NCI-H82 treated with DMSO at 0.1 percent for 48 hours (cell line): ENCODE measurements at regions not wholly inside any gene's neighbourhood (a gene's known extent, or its start where the extent isn't known, plus 50 kb on each side); places are given as distances from the start of the nearest gene placed in this dataset.
"Not testable (repeated sequence)": the region's sequence is repeated elsewhere in the genome, so short reads cannot be mapped to it uniquely, and the experiment has no call there.

Experiments used
- DNase-seq: peaks from one replicate; lab custom pipeline; 2025; ENCODE audit not compliant: unreplicated experiment; lab: John Stamatoyannopoulos, UW

- DNase-seq: not testable (repeated sequence)
These were observed 57.3 kb upstream of the HS3ST3A1 start for GRCh38 chr17:13659051-13659450.

GRCh38 chr17:13665872-13666635 lies 64.3 kb upstream of the HS3ST3A1 start:
- no peak for DNase-seq

- no peak for DNase-seq
These were observed 69.6 kb upstream of the HS3ST3A1 start for GRCh38 chr17:13671341-13671740.

- no peak for DNase-seq
These were observed 70.0 kb upstream of the HS3ST3A1 start for GRCh38 chr17:13671771-13672170.

GRCh38 chr17:13678361-13678760 lies 76.6 kb upstream of the HS3ST3A1 start:
- DNase-seq: no peak

- no peak for DNase-seq
These were observed 77.1 kb upstream of the HS3ST3A1 start for GRCh38 chr17:13678841-13679240.

- DNase-seq: no peak
These were observed 87.0 kb upstream of the HS3ST3A1 start for GRCh38 chr17:13688716-13689115.

- DNase-seq: no peak
These were observed 89.1 kb upstream of the HS3ST3A1 start for GRCh38 chr17:13690806-13691205.

- no peak for DNase-seq
These were observed 93.2 kb upstream of the HS3ST3A1 start for GRCh38 chr17:13694934-13695333.

GRCh38 chr17:13698832-13699231 lies 97.1 kb upstream of the HS3ST3A1 start:
- DNase-seq: no peak

- DNase-seq: no peak
These were observed 97.5 kb upstream of the HS3ST3A1 start for GRCh38 chr17:13699261-13699660.

GRCh38 chr17:13702266-13702665 lies 100.5 kb upstream of the HS3ST3A1 start:
- no peak for DNase-seq

GRCh38 chr17:13704333-13704732 lies 102.6 kb upstream of the HS3ST3A1 start:
- DNase-seq: no peak

GRCh38 chr17:13705221-13705620 lies 103.5 kb upstream of the HS3ST3A1 start:
- no peak for DNase-seq

GRCh38 chr17:13721705-13722104 lies 120.0 kb upstream of the HS3ST3A1 start:
- DNase-seq: no peak

GRCh38 chr17:13725288-13725990 lies 123.7 kb upstream of the HS3ST3A1 start:
- DNase-seq: no peak

GRCh38 chr17:13727441-13728171 lies 125.9 kb upstream of the HS3ST3A1 start:
- DNase-seq: no peak

- no peak for DNase-seq
These were observed 127.1 kb upstream of the HS3ST3A1 start for GRCh38 chr17:13728781-13729180.

- DNase-seq: no peak
These were observed 127.9 kb upstream of the HS3ST3A1 start for GRCh38 chr17:13729466-13730134.

- no peak for DNase-seq
These were observed 133.2 kb upstream of the HS3ST3A1 start for GRCh38 chr17:13734880-13735279.

GRCh38 chr17:13735444-13735843 lies 133.7 kb upstream of the HS3ST3A1 start:
- no peak for DNase-seq
